ENCODE measurements at regions not wholly inside any gene's neighbourhood (a gene's known extent, or its start where the extent isn't known, plus 50 kb on each side); places are given as distances from the start of the nearest gene placed in this dataset.

GRCh38 chr22:25482868-25483639, 81.4 kb upstream of the GRK3 start:
- TF ChIP-seq TAF1 (IDR thresholded peaks at IDR 0.05; ENCODE audit: borderline replicate concordance, low read depth, low read length) (no peak), POLR2AphosphoS5 (IDR thresholded peaks at IDR 0.05; ENCODE audit: low read depth, low read length) (no peak), POLR2A (IDR thresholded peaks at IDR 0.05; ENCODE audit: low read depth, low read length) (no peak)
